GM23338 (cell line): ENCODE measurements at regions not wholly inside any gene's neighbourhood (a gene's known extent, or its start where the extent isn't known, plus 50 kb on each side); places are given as distances from the start of the nearest gene placed in this dataset.
"Not testable (repeated sequence)": the region's sequence is repeated elsewhere in the genome, so short reads cannot be mapped to it uniquely, and the experiment has no call there.

Experiments
- ATAC-seq: fragments of 200-7000 bp; cut with Tn5 transposase; 3 replicates; pipeline ENCODE4 v1.9.1; 2020
- DNase-seq: peaks from one replicate; pipeline ENCODE4 v3.0.0-alpha.2; 2015; ENCODE audit warnings: low spot score
- H2AFZ ChIP-seq: fragments of 200-600 bp; sonication (generic); 2 replicates; pipeline ENCODE4 v1.8.0; 2016; ENCODE audit warnings: antibody characterized with exemption, mild to moderate bottlenecking, moderate library complexity
- H3F3A ChIP-seq: fragments of 200-600 bp; sonication (generic); replicated peaks from 2 replicates; pipeline ENCODE4 v1.8.0; 2017; ENCODE audit warnings: antibody characterized with exemption, mixed run types, low read depth
- H3K27ac ChIP-seq: fragments of 200-600 bp; sonication (generic); 2 replicates; pipeline ENCODE4 v1.6.1; 2016; ENCODE audit warnings: low read depth
- H3K27me3 ChIP-seq: fragments of 200-600 bp; sonication (generic); 2 replicates; pipeline ENCODE4 v1.8.0; 2016; ENCODE audit warnings: mild to moderate bottlenecking, mixed run types, moderate library complexity; ENCODE audit not compliant: insufficient read depth
- H3K36me3 ChIP-seq: fragments of 200-600 bp; sonication (generic); 2 replicates; pipeline ENCODE4 v1.8.0; 2016; ENCODE audit warnings: mild to moderate bottlenecking; ENCODE audit not compliant: insufficient read depth
- H3K4me1 ChIP-seq: fragments of 200-600 bp; sonication (generic); 2 replicates; pipeline ENCODE4 v1.8.0; 2016; ENCODE audit warnings: mild to moderate bottlenecking, moderate library complexity; ENCODE audit not compliant: insufficient read depth
- H3K4me2 ChIP-seq: fragments of 200-600 bp; sonication (generic); 2 replicates; pipeline ENCODE4 v1.7.1; 2017; ENCODE audit warnings: mixed run types
- H3K4me3 ChIP-seq: fragments of 200-600 bp; sonication (generic); 2 replicates; pipeline ENCODE4 v1.6.1; 2016; ENCODE audit warnings: mixed run types
- H3K79me2 ChIP-seq: fragments of 200-600 bp; sonication (generic); replicated peaks from 2 replicates; pipeline ENCODE4 v1.8.0; 2017; ENCODE audit warnings: mild to moderate bottlenecking; ENCODE audit not compliant: insufficient read depth
- H3K9me2 ChIP-seq: fragments of 200-600 bp; sonication (generic); 2 replicates; pipeline ENCODE4 v1.8.0; 2017; ENCODE audit not compliant: insufficient read depth
- H4K20me1 ChIP-seq: fragments of 200-600 bp; sonication (generic); replicated peaks from 2 replicates; pipeline ENCODE4 v1.8.0; 2017; ENCODE audit warnings: mild to moderate bottlenecking; ENCODE audit not compliant: insufficient read depth
- H3K27ac Mint-ChIP-seq: 2 replicates; pipeline ENCODE4 v1.8.0; 2020; ENCODE audit warnings: inconsistent platforms, mild to moderate bottlenecking, moderate library complexity, mixed read lengths
- H3K27me3 Mint-ChIP-seq: 3 replicates; pipeline ENCODE4 v1.8.0; 2022; ENCODE audit warnings: low read depth, mild to moderate bottlenecking, moderate library complexity, mixed read lengths, inconsistent platforms; ENCODE audit not compliant: insufficient read depth, poor library complexity
- H3K36me3 Mint-ChIP-seq: 3 replicates; pipeline ENCODE4 v1.8.0; 2021; ENCODE audit warnings: low read depth, mild to moderate bottlenecking, inconsistent platforms, moderate library complexity, mixed read lengths
- H3K4me1 Mint-ChIP-seq: 3 replicates; pipeline ENCODE4 v1.8.0; 2020; ENCODE audit warnings: mild to moderate bottlenecking, inconsistent platforms, mixed read lengths
- H3K4me3 Mint-ChIP-seq: 3 replicates; pipeline ENCODE4 v1.8.0; 2021; ENCODE audit warnings: moderate library complexity, mild to moderate bottlenecking, inconsistent platforms, mixed read lengths
- H3K9me3 Mint-ChIP-seq: 3 replicates; pipeline ENCODE4 v1.8.0; 2020; ENCODE audit warnings: moderate library complexity, mild to moderate bottlenecking, inconsistent platforms, mixed read lengths

DNA sequence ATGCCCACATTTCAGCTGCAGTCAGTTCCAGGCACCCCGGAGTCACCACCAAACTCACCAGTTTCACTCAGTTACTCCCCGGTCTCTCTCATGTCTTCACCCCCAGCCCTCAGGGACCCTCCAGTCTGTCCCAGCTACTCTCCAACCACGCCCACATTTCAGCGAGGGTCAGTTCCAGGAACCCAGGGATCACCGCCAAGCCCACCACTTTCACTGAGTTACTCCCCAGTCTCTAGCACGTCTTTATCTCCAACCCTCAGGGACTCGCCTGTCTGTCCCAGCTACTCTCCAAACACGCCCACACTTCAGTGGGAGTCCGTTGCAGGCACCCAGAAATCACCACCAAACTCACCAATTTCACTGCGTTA, 337.5 kb downstream of the CWH43 start:
- not testable (repeated sequence) for H3F3A ChIP-seq, H3K4me1 Mint-ChIP-seq, H4K20me1 ChIP-seq, H3K36me3 ChIP-seq, H3K27ac Mint-ChIP-seq, H3K4me2 ChIP-seq, H3K79me2 ChIP-seq, H3K27ac ChIP-seq, H2AFZ ChIP-seq, H3K27me3 ChIP-seq, H3K4me1 ChIP-seq, H3K27me3 Mint-ChIP-seq, H3K4me3 ChIP-seq, H3K9me2 ChIP-seq, ATAC-seq, DNase-seq, H3K4me3 Mint-ChIP-seq
- Mint-ChIP-seq H3K36me3 (peaks cover 26% of the 10 kb centered on the region), H3K9me3 (peaks cover 47% of the 10 kb centered on the region)
